ENCODE measurements at regions not wholly inside any gene's neighbourhood (a gene's known extent, or its start where the extent isn't known, plus 50 kb on each side); places are given as distances from the start of the nearest gene placed in this dataset.

- in situ Hi-C loops (cut with MboI), result no loop called here
- Histone ChIP-seq H3K4me1 (replicated peaks in 1 of 2; ENCODE audit: control insufficient read depth in 2 of 2, insufficient read depth in 2 of 2, low read length in 2 of 2) (peaks cover 11 to 16% of the 10 kb centered on the region in 2 experiments; a peak in 4 of 5 replicates), H3K9me3 (replicated peaks; ENCODE audit: control insufficient read depth, insufficient read depth, low read depth, low read length) (0 out of 2 replicates have a peak, but pooled peaks cover 2% of the 10 kb centered on the region), H4K20me1 (replicated peaks; ENCODE audit: control insufficient read depth, insufficient read depth, low read length) (no peaks in the 10 kb centered on the region), H3K27me3 (ENCODE audit: control insufficient read depth in 2 of 2, insufficient read depth in 2 of 2, low read length in 2 of 2) (no peaks in the 10 kb centered on the region), H3K79me2 (ENCODE audit: control insufficient read depth, insufficient read depth, low read length) (no peaks in the 10 kb centered on the region), H2AFZ (ENCODE audit: low read depth, low read length) (peak overlapping the region; percentile 63; the same call in 1 of the 2 replicates), H3K36me3 (ENCODE audit: control insufficient read depth, insufficient read depth, low read length) (no peaks in the 10 kb centered on the region), H3K4me3 (no peak overlapping the region), H3K4me2 (ENCODE audit: insufficient read depth, low read length) (no peak overlapping the region), H3K27ac (ENCODE audit: extremely low read depth, low read depth, low read length) (no peak overlapping the region), H3K9ac (ENCODE audit: insufficient read depth in 1 of 2, low read depth in 2 of 2, low read length in 2 of 2) (peak overlapping the region in 1 of 2 experiments; percentile 69; a peak in 1 of 4 replicates), H3K9me1 (ENCODE audit: control insufficient read depth, insufficient read depth, low read length) (no peaks in the 10 kb centered on the region)
- intact Hi-C loops (cut with micrococcal nuclease), result no loop called here
- ChIA-PET POLR2A (interaction anchor here (0.6 kb wide), 1 partner anchor 11 kb away, joined by 3 read pairs; no protein-coding TSS in a partner anchor), CTCF (ENCODE audit: low intra/inter-chr PET ratio) (no interaction called here)
- TF ChIP-seq ZBTB17 (CRISPR knock-in tag; IDR thresholded peaks at IDR 0.05) (no peak), COPS2 (conservative IDR thresholded peaks at IDR 0.05) (no peak), ZNF175 (CRISPR knock-in tag; IDR thresholded peaks at IDR 0.05; ENCODE audit: low read depth) (no peak), GABPB2 (CRISPR knock-in tag; conservative IDR thresholded peaks at IDR 0.05) (no peak), ZNF12 (CRISPR knock-in tag; IDR thresholded peaks at IDR 0.05) (no peak), POLR2B (IDR thresholded peaks at IDR 0.05; ENCODE audit: low read depth, partially characterized antibody) (no peak), NCOR1 (IDR thresholded peaks at IDR 0.05) (no peak), BRCA1 (IDR thresholded peaks at IDR 0.05) (no peak), BRCA1 (CRISPR knock-in tag; IDR thresholded peaks at IDR 0.05) (no peak)
- TF ChIP-seq, protein P1, sequence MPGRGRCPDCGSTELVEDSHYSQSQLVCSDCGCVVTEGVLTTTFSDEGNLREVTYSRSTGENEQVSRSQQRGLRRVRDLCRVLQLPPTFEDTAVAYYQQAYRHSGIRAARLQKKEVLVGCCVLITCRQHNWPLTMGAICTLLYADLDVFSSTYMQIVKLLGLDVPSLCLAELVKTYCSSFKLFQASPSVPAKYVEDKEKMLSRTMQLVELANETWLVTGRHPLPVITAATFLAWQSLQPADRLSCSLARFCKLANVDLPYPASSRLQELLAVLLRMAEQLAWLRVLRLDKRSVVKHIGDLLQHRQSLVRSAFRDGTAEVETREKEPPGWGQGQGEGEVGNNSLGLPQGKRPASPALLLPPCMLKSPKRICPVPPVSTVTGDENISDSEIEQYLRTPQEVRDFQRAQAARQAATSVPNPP (IDR thresholded peaks at IDR 0.05; ENCODE audit: borderline replicate concordance, insufficient read depth, insufficient read length), result no peak
- FAIRE-seq, result no peak
- 47% methylated on average over 4 of the region's 5 CpGs for WGBS (ENCODE audit: insufficient coverage, low coverage, missing lambda C conversion rate)
- ATAC-seq, result no peak
- DNase-seq (ENCODE audit: extremely low read depth in 1 of 4, low spot score in 3 of 4), result no peak
- no TSS peak for BruUV-seq (replicated peaks)
Measured at GRCh38 chr10:28800144-28800543, 122.8 kb downstream of the BAMBI start.
